HepG2 (cell line): ENCODE measurements at regions not wholly inside any gene's neighbourhood (a gene's known extent, or its start where the extent isn't known, plus 50 kb on each side); places are given as distances from the start of the nearest gene placed in this dataset.

Source experiments
- ATAC-seq: fragments of 200-7000 bp; cut with Tn5 transposase; 3 replicates; pipeline ENCODE4 v1.9.1; 2020; ENCODE audit warnings: mild to moderate bottlenecking, moderate library complexity
- BruUV-seq: library from RNA; stranded (reverse); fragments of 400-500 nt; replicated peaks from 2 replicates; lab custom pipeline; 2021; lab: Mats Ljungman, UMichigan
- CTCF ChIA-PET: fragments of 300-600 bp; formaldehyde crosslinking; extraction: SDS; loops from one replicate; lab custom pipeline; 2021; ENCODE audit warnings: low total read pairs, inconsistent platforms, low intra/inter-chr PET ratio; lab: Yijun Ruan, JAX
- POLR2A ChIA-PET: fragments of 350-600 bp; sonication (Branson Sonifier 250); formaldehyde crosslinking; loops from one replicate; lab custom pipeline; 2020; ENCODE audit warnings: antibody characterized with exemption, inconsistent platforms; lab: Yijun Ruan, JAX
- DNase-seq: peaks from one replicate; pipeline ENCODE4 v3.0.0-alpha.2; 2015; ENCODE audit warnings: low spot score
- FAIRE-seq: peaks from 3 replicates; lab custom pipeline; 2011; peaks lifted over from hg19 to GRCh38; lab: Jason Lieb, UNC
- H2AFZ ChIP-seq: one replicate; pipeline ENCODE4 v1.6.1; 2011; ENCODE audit warnings: low read length, inconsistent platforms
- H3K27ac ChIP-seq: fragments of 300-600 bp; 3 replicates; pipeline ENCODE4 v1.8.0; 2011; ENCODE audit warnings: mixed run types, mild to moderate bottlenecking, mixed read lengths, low read length, inconsistent platforms; ENCODE audit not compliant: insufficient read depth; ENCODE audit errors: extremely low read length
- H3K27me3 ChIP-seq, 2 experiments: fragments of 200-600 bp in 1 of 2; 2 replicates in 1 of 2; 3 replicates in 1 of 2; pipeline versions ENCODE4 v1.6.0 to v1.8.0; 2011; ENCODE audit warnings: low read length in 2 of 2, mild to moderate bottlenecking in 2 of 2, moderate library complexity in 2 of 2, inconsistent platforms in 1 of 2; ENCODE audit not compliant: insufficient read depth in 2 of 2, control insufficient read depth in 1 of 2
- H3K36me3 ChIP-seq, 2 experiments: fragments of 200-600 bp in 1 of 2; replicated peaks in 1 of 2; 2 replicates in 1 of 2; 3 replicates in 1 of 2; pipeline versions ENCODE4 v1.5.1 to v1.8.0; 2011; ENCODE audit warnings: low read length in 2 of 2, inconsistent platforms in 1 of 2; ENCODE audit not compliant: insufficient read depth in 2 of 2, control insufficient read depth in 1 of 2
- H3K4me1 ChIP-seq: 2 replicates; pipeline ENCODE4 v1.5.1; 2012; ENCODE audit warnings: low read length, inconsistent platforms; ENCODE audit not compliant: insufficient read depth
- H3K4me2 ChIP-seq: 2 replicates; pipeline ENCODE4 v1.6.0; 2011; ENCODE audit warnings: low read depth, low read length, inconsistent platforms
- H3K4me3 ChIP-seq, 3 experiments: fragments of 200-600 bp in 1 of 3; sonication (generic), shearing (Covaris generic) in 1 of 3; replicated peaks in 1 of 3; 2 replicates each; pipeline ENCODE4 v1.5.1; 2011 to 2016; ENCODE audit warnings: low read length in 3 of 3, inconsistent platforms in 2 of 3, low read depth in 2 of 3, mild to moderate bottlenecking in 2 of 3, control low read depth in 1 of 3, mixed read lengths in 1 of 3; ENCODE audit not compliant: insufficient read depth in 1 of 3
- H3K79me2 ChIP-seq: one replicate; pipeline ENCODE4 v1.6.1; 2011; ENCODE audit warnings: low read length, inconsistent platforms; ENCODE audit not compliant: insufficient read depth
- H3K9ac ChIP-seq: 2 replicates; pipeline ENCODE4 v1.6.0; 2011; ENCODE audit warnings: mild to moderate bottlenecking, low read depth, low read length, inconsistent platforms; ENCODE audit not compliant: insufficient read depth
- H3K9me3 ChIP-seq: 2 replicates; pipeline ENCODE4 v1.5.1; 2012; ENCODE audit warnings: mild to moderate bottlenecking, low read length
- H4K20me1 ChIP-seq: 2 replicates; pipeline ENCODE4 v1.6.0; 2011; ENCODE audit warnings: inconsistent platforms, mild to moderate bottlenecking, low read length, moderate library complexity; ENCODE audit not compliant: insufficient read depth
- CAMTA2 ChIP-seq: sonication (generic); formaldehyde crosslinking; IDR thresholded peaks from 2 replicates; pipeline ENCODE4 v1.4.0; 2020; ENCODE audit warnings: mild to moderate bottlenecking, missing genetic modification reagents, borderline replicate concordance
- FOXJ3 ChIP-seq: sonication (generic); formaldehyde crosslinking; IDR thresholded peaks from 2 replicates; pipeline ENCODE4 v1.4.0; 2020; ENCODE audit warnings: missing genetic modification reagents, mild to moderate bottlenecking, borderline replicate concordance
- ISL2 ChIP-seq: sonication (generic); formaldehyde crosslinking; IDR thresholded peaks from 2 replicates; pipeline ENCODE4 v1.5.0; 2020; ENCODE audit warnings: missing genetic modification reagents
- PAX8 ChIP-seq: sonication (generic); formaldehyde crosslinking; IDR thresholded peaks from 2 replicates; pipeline ENCODE4 v1.8.0; 2022; ENCODE audit warnings: mild to moderate bottlenecking, missing genetic modification reagents, borderline replicate concordance
- PRMT3 ChIP-seq: sonication (generic); formaldehyde crosslinking; IDR thresholded peaks from 2 replicates; pipeline ENCODE4 v1.8.1; 2022; ENCODE audit warnings: low read depth, mild to moderate bottlenecking, moderate library complexity, missing genetic modification reagents, borderline replicate concordance
- REL ChIP-seq: sonication (generic); formaldehyde crosslinking; conservative IDR thresholded peaks from 2 replicates; pipeline ENCODE4 v1.8.0; 2022; ENCODE audit warnings: mild to moderate bottlenecking, missing genetic modification reagents, moderate library complexity
- SCMH1 ChIP-seq: sonication (generic); formaldehyde crosslinking; IDR thresholded peaks from 2 replicates; pipeline ENCODE4 v1.9.0; 2021; ENCODE audit warnings: missing genetic modification reagents, mild to moderate bottlenecking, borderline replicate concordance
- TBX2 ChIP-seq: sonication (generic); formaldehyde crosslinking; IDR thresholded peaks from 2 replicates; pipeline ENCODE4 v1.5.0; 2020; ENCODE audit warnings: missing genetic modification reagents, mild to moderate bottlenecking, borderline replicate concordance
- ZC3H13 ChIP-seq: sonication (generic); formaldehyde crosslinking; IDR thresholded peaks from 2 replicates; pipeline ENCODE4 v1.8.1; 2023; ENCODE audit warnings: mild to moderate bottlenecking, missing genetic modification reagents, moderate library complexity
- ZNF235 ChIP-seq: sonication (generic); formaldehyde crosslinking; IDR thresholded peaks from 2 replicates; pipeline ENCODE4 v1.8.1; 2023; ENCODE audit warnings: mild to moderate bottlenecking, missing genetic modification reagents, borderline replicate concordance
- ZNF263 ChIP-seq: sonication (generic); formaldehyde crosslinking; IDR thresholded peaks from 2 replicates; pipeline ENCODE4 v1.4.0; 2020; ENCODE audit warnings: missing genetic modification reagents
- ZNF607 ChIP-seq: sonication (generic); formaldehyde crosslinking; IDR thresholded peaks from 2 replicates; pipeline ENCODE4 v1.5.1; 2020; ENCODE audit warnings: missing genetic modification reagents, mild to moderate bottlenecking, borderline replicate concordance
- ZNF652 ChIP-seq: IDR thresholded peaks from 2 replicates; pipeline ENCODE4 v1.6.1; 2016; ENCODE audit warnings: low read depth, borderline replicate concordance
- ZNF766 ChIP-seq: sonication (generic); formaldehyde crosslinking; IDR thresholded peaks from 2 replicates; pipeline ENCODE4 v1.5.0; 2020; ENCODE audit warnings: missing genetic modification reagents, borderline replicate concordance
- WGBS: methylation state at CpG from one replicate; pipeline ENCODE4 v1.1.6; 2017; ENCODE audit warnings: low lambda C conversion rate; 5-methylcytosine and 5-hydroxymethylcytosine counted together
- in situ Hi-C: cut with HindIII; loops from 2 replicates; pipeline ENCODE4 v1.10.0; 2017; ENCODE audit warnings: low pct_unique_long_range_greater_than_20kb; ENCODE audit not compliant: extremely low pct_ligation_motif_present
- intact Hi-C: fragments of 100-400 bp; cut with micrococcal nuclease; formaldehyde crosslinking; loops from one replicate; pipeline ENCODE4 v1.10.0; 2022; ENCODE audit not compliant: unreplicated experiment
- TF ChIP-seq, protein P1 (sequence below): sonication (generic); formaldehyde crosslinking; IDR thresholded peaks from 2 replicates; pipeline ENCODE4 v1.4.0; 2020; ENCODE audit warnings: mild to moderate bottlenecking, missing genetic modification reagents
- TF ChIP-seq, protein P2 (sequence below): sonication (generic); formaldehyde crosslinking; IDR thresholded peaks from 2 replicates; pipeline ENCODE4 v1.5.0; 2020; ENCODE audit warnings: mild to moderate bottlenecking, missing genetic modification reagents
- TF ChIP-seq, protein P3 (sequence below): sonication (generic); formaldehyde crosslinking; conservative IDR thresholded peaks from 2 replicates; pipeline ENCODE4 v1.8.1; 2023; ENCODE audit warnings: missing genetic modification reagents
- TF ChIP-seq, protein P4 (sequence below): sonication (generic); formaldehyde crosslinking; IDR thresholded peaks from 2 replicates; pipeline ENCODE4 v1.8.0; 2023; ENCODE audit warnings: mild to moderate bottlenecking, missing genetic modification reagents

DNA sequence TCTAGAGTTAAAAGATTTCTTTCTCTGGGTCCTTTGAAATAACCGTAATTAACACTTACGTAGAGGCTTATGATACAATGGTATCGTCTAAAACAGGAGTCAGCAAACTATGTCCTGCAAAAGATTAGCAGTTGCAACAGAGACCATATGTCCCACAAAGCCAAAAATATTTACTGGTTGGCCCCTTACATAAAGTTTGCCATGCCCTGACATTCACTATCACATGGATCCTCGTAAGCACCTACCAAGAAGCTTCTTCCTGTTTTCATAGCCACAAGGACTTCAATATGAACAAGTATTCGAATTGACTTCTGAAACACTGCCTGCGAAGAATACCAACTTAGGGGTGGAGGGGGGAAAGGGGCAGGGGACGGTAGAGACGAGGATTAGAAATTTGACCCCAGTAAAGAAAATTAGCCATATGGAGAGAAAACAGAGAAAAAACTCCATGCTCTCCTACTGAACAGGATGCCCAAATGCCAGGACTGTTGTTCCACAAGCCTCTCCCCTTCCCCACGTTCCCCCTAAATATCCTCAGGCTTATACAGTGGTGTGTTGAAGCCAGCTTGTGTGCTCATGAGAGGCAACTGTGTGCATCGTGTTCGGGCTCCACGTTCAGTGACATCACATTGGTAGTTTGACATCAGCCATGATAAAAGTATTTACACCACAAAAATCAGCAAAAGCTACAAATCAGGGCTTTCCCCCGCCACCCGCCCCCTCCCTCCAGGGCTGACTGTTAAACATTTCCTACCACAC, 144.1 kb upstream of the HES1 start:
- no TSS peak for BruUV-seq
- in situ Hi-C loops: no loop called here
- CTCF ChIA-PET: no interaction called here

More for the DNA sequence above, 144.1 kb upstream of the HES1 start:
- WGBS: 42% methylated on average over 14 of the region's 14 CpGs
- Histone ChIP-seq H2AFZ (no peak overlapping the region), H3K36me3 (no peaks in the 10 kb centered on the region), H3K9ac (no peak overlapping the region), H3K4me1 (no peaks in the 10 kb centered on the region), H3K4me2 (no peak overlapping the region), H3K27ac (no peak overlapping the region), H3K79me2 (no peaks in the 10 kb centered on the region), H3K27me3 (peaks cover 0 to 21% of the 10 kb centered on the region in 2 experiments; a peak in 2 of 5 replicates), H4K20me1 (no peaks in the 10 kb centered on the region), H3K4me3 (no peak overlapping the region), H3K9me3 (no peaks in the 10 kb centered on the region)
- no peak for DNase-seq
- TF ChIP-seq REL (CRISPR knock-in tag): no peak
- no peak for TF ChIP-seq ISL2 (CRISPR knock-in tag)
- no peak for TF ChIP-seq ZNF263 (CRISPR knock-in tag)
- TF ChIP-seq, protein P1, sequence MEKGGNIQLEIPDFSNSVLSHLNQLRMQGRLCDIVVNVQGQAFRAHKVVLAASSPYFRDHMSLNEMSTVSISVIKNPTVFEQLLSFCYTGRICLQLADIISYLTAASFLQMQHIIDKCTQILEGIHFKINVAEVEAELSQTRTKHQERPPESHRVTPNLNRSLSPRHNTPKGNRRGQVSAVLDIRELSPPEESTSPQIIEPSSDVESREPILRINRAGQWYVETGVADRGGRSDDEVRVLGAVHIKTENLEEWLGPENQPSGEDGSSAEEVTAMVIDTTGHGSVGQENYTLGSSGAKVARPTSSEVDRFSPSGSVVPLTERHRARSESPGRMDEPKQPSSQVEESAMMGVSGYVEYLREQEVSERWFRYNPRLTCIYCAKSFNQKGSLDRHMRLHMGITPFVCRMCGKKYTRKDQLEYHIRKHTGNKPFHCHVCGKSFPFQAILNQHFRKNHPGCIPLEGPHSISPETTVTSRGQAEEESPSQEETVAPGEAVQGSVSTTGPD: no peak
- TF ChIP-seq SCMH1: no peak
- TF ChIP-seq TBX2 (CRISPR knock-in tag): no peak
- TF ChIP-seq ZNF766 (CRISPR knock-in tag): no peak
- TF ChIP-seq, protein P2, sequence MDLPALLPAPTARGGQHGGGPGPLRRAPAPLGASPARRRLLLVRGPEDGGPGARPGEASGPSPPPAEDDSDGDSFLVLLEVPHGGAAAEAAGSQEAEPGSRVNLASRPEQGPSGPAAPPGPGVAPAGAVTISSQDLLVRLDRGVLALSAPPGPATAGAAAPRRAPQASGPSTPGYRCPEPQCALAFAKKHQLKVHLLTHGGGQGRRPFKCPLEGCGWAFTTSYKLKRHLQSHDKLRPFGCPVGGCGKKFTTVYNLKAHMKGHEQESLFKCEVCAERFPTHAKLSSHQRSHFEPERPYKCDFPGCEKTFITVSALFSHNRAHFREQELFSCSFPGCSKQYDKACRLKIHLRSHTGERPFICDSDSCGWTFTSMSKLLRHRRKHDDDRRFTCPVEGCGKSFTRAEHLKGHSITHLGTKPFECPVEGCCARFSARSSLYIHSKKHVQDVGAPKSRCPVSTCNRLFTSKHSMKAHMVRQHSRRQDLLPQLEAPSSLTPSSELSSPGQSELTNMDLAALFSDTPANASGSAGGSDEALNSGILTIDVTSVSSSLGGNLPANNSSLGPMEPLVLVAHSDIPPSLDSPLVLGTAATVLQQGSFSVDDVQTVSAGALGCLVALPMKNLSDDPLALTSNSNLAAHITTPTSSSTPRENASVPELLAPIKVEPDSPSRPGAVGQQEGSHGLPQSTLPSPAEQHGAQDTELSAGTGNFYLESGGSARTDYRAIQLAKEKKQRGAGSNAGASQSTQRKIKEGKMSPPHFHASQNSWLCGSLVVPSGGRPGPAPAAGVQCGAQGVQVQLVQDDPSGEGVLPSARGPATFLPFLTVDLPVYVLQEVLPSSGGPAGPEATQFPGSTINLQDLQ (CRISPR knock-in tag): no peak
- TF ChIP-seq, protein P3, sequence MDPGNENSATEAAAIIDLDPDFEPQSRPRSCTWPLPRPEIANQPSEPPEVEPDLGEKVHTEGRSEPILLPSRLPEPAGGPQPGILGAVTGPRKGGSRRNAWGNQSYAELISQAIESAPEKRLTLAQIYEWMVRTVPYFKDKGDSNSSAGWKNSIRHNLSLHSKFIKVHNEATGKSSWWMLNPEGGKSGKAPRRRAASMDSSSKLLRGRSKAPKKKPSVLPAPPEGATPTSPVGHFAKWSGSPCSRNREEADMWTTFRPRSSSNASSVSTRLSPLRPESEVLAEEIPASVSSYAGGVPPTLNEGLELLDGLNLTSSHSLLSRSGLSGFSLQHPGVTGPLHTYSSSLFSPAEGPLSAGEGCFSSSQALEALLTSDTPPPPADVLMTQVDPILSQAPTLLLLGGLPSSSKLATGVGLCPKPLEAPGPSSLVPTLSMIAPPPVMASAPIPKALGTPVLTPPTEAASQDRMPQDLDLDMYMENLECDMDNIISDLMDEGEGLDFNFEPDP (CRISPR knock-in tag): no peak
- TF ChIP-seq ZC3H13: no peak
- TF ChIP-seq ZNF652 (CRISPR knock-in tag): no peak
- TF ChIP-seq ZNF607 (CRISPR knock-in tag): no peak
- no peak for TF ChIP-seq ZNF235 (CRISPR knock-in tag)
- no peak for TF ChIP-seq CAMTA2 (CRISPR knock-in tag)
- TF ChIP-seq PRMT3: no peak
- TF ChIP-seq, protein P4, sequence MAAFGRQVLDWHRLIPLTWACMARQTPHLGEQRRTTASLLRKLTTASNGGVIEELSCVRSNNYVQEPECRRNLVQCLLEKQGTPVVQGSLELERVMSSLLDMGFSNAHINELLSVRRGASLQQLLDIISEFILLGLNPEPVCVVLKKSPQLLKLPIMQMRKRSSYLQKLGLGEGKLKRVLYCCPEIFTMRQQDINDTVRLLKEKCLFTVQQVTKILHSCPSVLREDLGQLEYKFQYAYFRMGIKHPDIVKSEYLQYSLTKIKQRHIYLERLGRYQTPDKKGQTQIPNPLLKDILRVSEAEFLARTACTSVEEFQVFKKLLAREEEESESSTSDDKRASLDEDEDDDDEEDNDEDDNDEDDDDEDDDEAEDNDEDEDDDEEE (CRISPR knock-in tag): no peak
- no peak for TF ChIP-seq FOXJ3 (CRISPR knock-in tag)
- no peak for TF ChIP-seq PAX8 (CRISPR knock-in tag)
- POLR2A ChIA-PET: no interaction called here
- intact Hi-C loops: no loop called here
- no peak for ATAC-seq
- no peak for FAIRE-seq
